Esophagus mucosa (tissue), 1 donor: ENCODE measurements at regions not wholly inside any gene's neighbourhood (a gene's known extent, or its start where the extent isn't known, plus 50 kb on each side); places are given as distances from the start of the nearest gene placed in this dataset.

ENCODE experiments used
- ATAC-seq: fragments of 200-7000 bp; cut with Tn5 transposase; one replicate; pipeline ENCODE4 v1.9.1; 2020
- donor health status: DM: yes; HTN: yes; CAD: no.

- no peak for ATAC-seq
These were observed 185.4 kb downstream of the TTLL7 start for GRCh38 chr1:83813576-83813975.

GRCh38 chr1:83810144-83810543 lies 188.8 kb downstream of the TTLL7 start:
- no peak for ATAC-seq

- no peak for ATAC-seq
These were observed 190.4 kb downstream of the TTLL7 start for GRCh38 chr1:83808536-83808935.

- ATAC-seq: no peak
These were observed 191.1 kb downstream of the TTLL7 start for GRCh38 chr1:83807821-83808220.

- no peak for ATAC-seq
These were observed 191.7 kb downstream of the TTLL7 start for GRCh38 chr1:83807231-83807630.

GRCh38 chr1:83805921-83806320 lies 193.0 kb downstream of the TTLL7 start:
- ATAC-seq: no peak

- ATAC-seq: no peak
These were observed 196.3 kb downstream of the TTLL7 start for GRCh38 chr1:83802460-83803152.

- ATAC-seq: no peak
These were observed 196.9 kb downstream of the TTLL7 start for GRCh38 chr1:83802023-83802422.

- no peak for ATAC-seq
These were observed 198.9 kb downstream of the TTLL7 start for GRCh38 chr1:83800066-83800465.

- ATAC-seq: no peak
These were observed 199.3 kb downstream of the TTLL7 start for GRCh38 chr1:83799594-83799993.

- ATAC-seq: no peak
These were observed 200.0 kb downstream of the TTLL7 start for GRCh38 chr1:83798965-83799364.

- ATAC-seq: no peak
These were observed 202.5 kb downstream of the TTLL7 start for GRCh38 chr1:83796409-83796808.

- no peak for ATAC-seq
These were observed 204.5 kb downstream of the TTLL7 start for GRCh38 chr1:83794384-83794783.

- peak; percentile 22 for ATAC-seq
These were observed 207.0 kb downstream of the TTLL7 start for GRCh38 chr1:83791821-83792437.

- ATAC-seq: no peak
These were observed 208.5 kb downstream of the TTLL7 start for GRCh38 chr1:83790446-83790845.

- ATAC-seq: no peak
These were observed 211.5 kb downstream of the TTLL7 start for GRCh38 chr1:83787246-83787998.

GRCh38 chr1:83781667-83782066 lies 217.3 kb downstream of the TTLL7 start:
- no peak for ATAC-seq

- no peak for ATAC-seq
These were observed 219.4 kb downstream of the TTLL7 start for GRCh38 chr1:83779565-83779964.

GRCh38 chr1:83777758-83778101 lies 221.2 kb downstream of the TTLL7 start:
- no peak for ATAC-seq

GRCh38 chr1:83776913-83777757 lies 221.8 kb downstream of the TTLL7 start:
- ATAC-seq: no peak

GRCh38 chr1:83775977-83776603 lies 222.8 kb downstream of the TTLL7 start:
- no peak for ATAC-seq

- ATAC-seq: no peak
These were observed 225.9 kb downstream of the TTLL7 start for GRCh38 chr1:83773059-83773458.

GRCh38 chr1:83770319-83770661 lies 228.6 kb downstream of the TTLL7 start:
- ATAC-seq: no peak
